Activated CD8-positive, alpha-beta memory T cell treated with anti-CD3 and anti-CD28 coated beads, Interleukin-2, amount 10 ng/mL, durations not matched to agents 7 days and 5 days (primary cell): ENCODE measurements at regions not wholly inside any gene's neighbourhood (a gene's known extent, or its start where the extent isn't known, plus 50 kb on each side); places are given as distances from the start of the nearest gene placed in this dataset.
"Not testable (repeated sequence)": the region's sequence is repeated elsewhere in the genome, so short reads cannot be mapped to it uniquely, and the experiment has no call there.

ENCODE experiments used
- ATAC-seq: fragments of 150-1000 bp; cut with Tn5 transposase; one replicate; pipeline ENCODE4 v1.10.0; 2021; ENCODE audit warnings: moderate library complexity
- CTCF ChIA-PET: fragments of 350-600 bp; sonication (Branson Sonifier 250); formaldehyde crosslinking; loops from one replicate; lab custom pipeline; 2021; ENCODE audit warnings: antibody characterized with exemption; lab: Charles Lee
- DNase-seq: peaks from one replicate; pipeline ENCODE4 v3.0.0-alpha.2; 2020
- H3K27ac Mint-ChIP-seq: one replicate; pipeline ENCODE4 v1.8.0; 2021; ENCODE audit warnings: mild to moderate bottlenecking, mixed read lengths
- H3K27me3 Mint-ChIP-seq: one replicate; pipeline ENCODE4 v1.8.0; 2021; ENCODE audit warnings: mixed read lengths
- H3K36me3 Mint-ChIP-seq: one replicate; pipeline ENCODE4 v1.8.0; 2021; ENCODE audit warnings: mild to moderate bottlenecking, mixed read lengths
- H3K4me1 Mint-ChIP-seq: one replicate; pipeline ENCODE4 v1.8.0; 2021; ENCODE audit warnings: mixed read lengths
- H3K4me3 Mint-ChIP-seq: one replicate; pipeline ENCODE4 v1.8.0; 2021; ENCODE audit warnings: mild to moderate bottlenecking, moderate library complexity, mixed read lengths
- H3K9me3 Mint-ChIP-seq: one replicate; pipeline ENCODE4 v1.8.0; 2022; ENCODE audit warnings: low read depth, mixed read lengths

- DNase-seq, result no peak
- no peak overlapping the region for H3K4me3 Mint-ChIP-seq
- peaks cover 7% of the 10 kb centered on the region for H3K27me3 Mint-ChIP-seq
Observed at GRCh38 chr5:52607227-52607824, 180.4 kb upstream of the ITGA1 start.

GRCh38 chr5:52620315-52620714 lies 167.4 kb upstream of the ITGA1 start:
- DNase-seq (peak; percentile 61), ATAC-seq (no peak)
- CTCF ChIA-PET, result no interaction called here
- Mint-ChIP-seq H3K9me3 (peaks cover 2% of the 10 kb centered on the region), H3K27me3 (peaks cover 22% of the 10 kb centered on the region), H3K36me3 (no peaks in the 10 kb centered on the region), H3K27ac (no peak overlapping the region), H3K4me1 (peaks cover 5% of the 10 kb centered on the region), H3K4me3 (no peak overlapping the region)

More at GRCh38 chr5:52607227-52607824, 180.4 kb upstream of the ITGA1 start:
- Mint-ChIP-seq H3K9me3 (no peaks in the 10 kb centered on the region), H3K27ac (no peak overlapping the region), H3K36me3 (no peaks in the 10 kb centered on the region), H3K4me1 (no peaks in the 10 kb centered on the region)
- no peak for ATAC-seq
- CTCF ChIA-PET, result no interaction called here

- CTCF ChIA-PET, result no interaction called here
- Mint-ChIP-seq H3K27ac (no peak overlapping the region), H3K9me3 (peaks cover 2% of the 10 kb centered on the region), H3K27me3 (peaks cover 27% of the 10 kb centered on the region), H3K4me1 (peaks cover 5% of the 10 kb centered on the region), H3K36me3 (no peaks in the 10 kb centered on the region), H3K4me3 (no peak overlapping the region)
- ATAC-seq (no peak), DNase-seq (no peak)
Observed at GRCh38 chr5:52623291-52623690, 164.4 kb upstream of the ITGA1 start.

GRCh38 chr5:52624291-52624690 lies 163.4 kb upstream of the ITGA1 start:
- DNase-seq (no peak), ATAC-seq (no peak)
- Mint-ChIP-seq H3K4me3 (no peak overlapping the region), H3K9me3 (peaks cover 2% of the 10 kb centered on the region), H3K4me1 (peaks cover 5% of the 10 kb centered on the region), H3K27ac (no peak overlapping the region), H3K27me3 (peaks cover 27% of the 10 kb centered on the region), H3K36me3 (no peaks in the 10 kb centered on the region)
- CTCF ChIA-PET, result no interaction called here

GRCh38 chr5:52626312-52626711 lies 161.4 kb upstream of the ITGA1 start:
- Mint-ChIP-seq H3K9me3 (peaks cover 2% of the 10 kb centered on the region), H3K4me1 (no peaks in the 10 kb centered on the region), H3K36me3 (no peaks in the 10 kb centered on the region), H3K27ac (no peak overlapping the region), H3K4me3 (no peak overlapping the region), H3K27me3 (peaks cover 29% of the 10 kb centered on the region)
- DNase-seq (no peak), ATAC-seq (no peak)
- CTCF ChIA-PET, result no interaction called here

- CTCF ChIA-PET, result no interaction called here
- Mint-ChIP-seq H3K9me3 (peaks cover 2% of the 10 kb centered on the region), H3K36me3 (no peaks in the 10 kb centered on the region), H3K4me3 (no peak overlapping the region), H3K4me1 (no peaks in the 10 kb centered on the region), H3K27ac (no peak overlapping the region), H3K27me3 (peaks cover 21% of the 10 kb centered on the region)
- ATAC-seq (no peak), DNase-seq (no peak)
Observed at GRCh38 chr5:52627740-52628139, 160.0 kb upstream of the ITGA1 start.

GRCh38 chr5:52632281-52632680 lies 155.4 kb upstream of the ITGA1 start:
- Mint-ChIP-seq H3K4me3 (no peak overlapping the region), H3K27ac (no peak overlapping the region), H3K36me3 (no peaks in the 10 kb centered on the region), H3K4me1 (no peaks in the 10 kb centered on the region), H3K9me3 (no peaks in the 10 kb centered on the region), H3K27me3 (peaks cover 12% of the 10 kb centered on the region)
- ATAC-seq (no peak), DNase-seq (no peak)
- CTCF ChIA-PET, result no interaction called here

GRCh38 chr5:52634171-52634570 lies 153.5 kb upstream of the ITGA1 start:
- H3K36me3 Mint-ChIP-seq, ATAC-seq, H3K4me3 Mint-ChIP-seq, DNase-seq, CTCF ChIA-PET, H3K27ac Mint-ChIP-seq, H3K27me3 Mint-ChIP-seq, H3K9me3 Mint-ChIP-seq, H3K4me1 Mint-ChIP-seq: not testable (repeated sequence)

- no peak overlapping the region for H3K4me3 Mint-ChIP-seq
- H3K27ac Mint-ChIP-seq, result no peak overlapping the region
- ATAC-seq (no peak), DNase-seq (no peak)
- CTCF ChIA-PET, result no interaction called here
- no peaks in the 10 kb centered on the region for H3K36me3 Mint-ChIP-seq
- peaks cover 7% of the 10 kb centered on the region for H3K27me3 Mint-ChIP-seq
- H3K9me3 Mint-ChIP-seq, result peaks cover 3% of the 10 kb centered on the region
- no peaks in the 10 kb centered on the region for H3K4me1 Mint-ChIP-seq
Observed at GRCh38 chr5:52638732-52639131, 149.0 kb upstream of the ITGA1 start.

GRCh38 chr5:52648726-52649125 lies 139.0 kb upstream of the ITGA1 start:
- DNase-seq (no peak), ATAC-seq (no peak)
- CTCF ChIA-PET, result no interaction called here
- Mint-ChIP-seq H3K27me3 (peaks cover 6% of the 10 kb centered on the region), H3K4me3 (no peak overlapping the region), H3K4me1 (no peaks in the 10 kb centered on the region), H3K27ac (no peak overlapping the region), H3K36me3 (no peaks in the 10 kb centered on the region), H3K9me3 (no peaks in the 10 kb centered on the region)

GRCh38 chr5:52655163-52655562 lies 132.6 kb upstream of the ITGA1 start:
- CTCF ChIA-PET, result interaction anchor here (1.3 to 1.7 kb wide), 3 partner anchors 10 to 1696 kb away, joined by 4 to 7 read pairs (median 6); no protein-coding TSS in a partner anchor
- H3K27me3 Mint-ChIP-seq, result peaks cover 21% of the 10 kb centered on the region
- H3K9me3 Mint-ChIP-seq, result no peaks in the 10 kb centered on the region
- peaks cover 3% of the 10 kb centered on the region for H3K4me1 Mint-ChIP-seq
- ATAC-seq, result no peak
- no peaks in the 10 kb centered on the region for H3K36me3 Mint-ChIP-seq
- no peak for DNase-seq
- no peak overlapping the region for H3K27ac Mint-ChIP-seq
- no peak overlapping the region for H3K4me3 Mint-ChIP-seq

- Mint-ChIP-seq H3K4me3 (no peak overlapping the region), H3K36me3 (no peaks in the 10 kb centered on the region), H3K27ac (no peak overlapping the region), H3K27me3 (peaks cover 16% of the 10 kb centered on the region), H3K4me1 (peaks cover 3% of the 10 kb centered on the region), H3K9me3 (no peaks in the 10 kb centered on the region)
- no peak for ATAC-seq
- CTCF ChIA-PET, result interaction anchor here (1.0 to 1.7 kb wide), 5 partner anchors 19 to 1698 kb away, joined by 3 to 7 read pairs (median 3); no protein-coding TSS in a partner anchor
- DNase-seq, result no peak
Observed at GRCh38 chr5:52656569-52657246, 131.0 kb upstream of the ITGA1 start.

- Mint-ChIP-seq H3K36me3 (no peaks in the 10 kb centered on the region), H3K4me3 (no peak overlapping the region), H3K27me3 (peaks cover 16% of the 10 kb centered on the region), H3K9me3 (no peaks in the 10 kb centered on the region), H3K4me1 (peaks cover 4% of the 10 kb centered on the region), H3K27ac (no peak overlapping the region)
- no peak for DNase-seq
- no peak for ATAC-seq
- CTCF ChIA-PET, result interaction anchor here (1.0 to 2.3 kb wide), 7 partner anchors 20 to 1699 kb away, joined by 3 to 8 read pairs (median 3); no protein-coding TSS in a partner anchor
Observed at GRCh38 chr5:52657247-52657645, 130.5 kb upstream of the ITGA1 start.

GRCh38 chr5:52658246-52658645 lies 129.5 kb upstream of the ITGA1 start:
- ATAC-seq (no peak), DNase-seq (no peak)
- H3K9me3 Mint-ChIP-seq, result no peaks in the 10 kb centered on the region
- H3K27me3 Mint-ChIP-seq, result peaks cover 16% of the 10 kb centered on the region
- CTCF ChIA-PET, result interaction anchor here (0.5 to 2.3 kb wide), 7 partner anchors 8 to 1700 kb away, joined by 3 to 8 read pairs (median 4); no protein-coding TSS in a partner anchor
- H3K4me1 Mint-ChIP-seq, result peaks cover 4% of the 10 kb centered on the region
- H3K4me3 Mint-ChIP-seq, result no peak overlapping the region
- no peak overlapping the region for H3K27ac Mint-ChIP-seq
- no peaks in the 10 kb centered on the region for H3K36me3 Mint-ChIP-seq
